Sigmoid colon (tissue), 6 donors: ENCODE measurements at regions not wholly inside any gene's neighbourhood (a gene's known extent, or its start where the extent isn't known, plus 50 kb on each side); places are given as distances from the start of the nearest gene placed in this dataset.

Experiments
- DNase-seq: peaks from one replicate; pipeline ENCODE4 v3.0.0-alpha.2; 2019
- H3K27ac ChIP-seq, 4 donors: fragments of 200-600 bp; sonication (generic); one replicate each; pipeline ENCODE4 v1.5.1; 2016 to 2019; ENCODE audit warnings: mild to moderate bottlenecking in 1 of 4
- H3K27me3 ChIP-seq, 3 donors: fragments of 200-600 bp; sonication (generic); one replicate each; pipeline ENCODE4 v1.5.1; 2019; ENCODE audit warnings: mild to moderate bottlenecking in 1 of 3
- H3K36me3 ChIP-seq, 4 donors: fragments of 200-600 bp; sonication (generic); one replicate each; pipeline ENCODE4 v1.5.1; 2016 to 2019
- H3K4me1 ChIP-seq, 4 donors: fragments of 200-600 bp; sonication (generic); one replicate each; pipeline ENCODE4 v1.5.1; 2017 to 2019
- H3K4me3 ChIP-seq, 4 donors: fragments of 200-600 bp; sonication (generic); one replicate each; pipeline ENCODE4 v1.5.1; 2017 to 2019; ENCODE audit warnings: mild to moderate bottlenecking in 2 of 4, moderate library complexity in 1 of 4
- H3K9me3 ChIP-seq, 4 donors: fragments of 200-600 bp in 3 of 4; sonication (generic) in 3 of 4; one replicate each; pipeline versions ENCODE4 v1.5.1 to v1.6.1; 2013 to 2019
- CTCF ChIP-seq, 4 experiments: fragments of 450-650 bp in 3 of 4; fragments of 200-600 bp in 1 of 4; IDR thresholded peaks; one replicate each; pipeline ENCODE4 v1.5.1; 2016 to 2019; ENCODE audit warnings: antibody characterized with exemption in 4 of 4, mild to moderate bottlenecking in 3 of 4, moderate library complexity in 2 of 4
- EP300 ChIP-seq, 4 donors: sonication (generic); formaldehyde crosslinking; IDR thresholded peaks; one replicate each; pipeline ENCODE4 v1.6.1; 2017; ENCODE audit warnings: antibody characterized with exemption in 4 of 4
- POLR2A ChIP-seq, 2 donors: fragments of 450-650 bp; IDR thresholded peaks; one replicate each; pipeline ENCODE4 v1.6.1; 2016; ENCODE audit warnings: antibody characterized with exemption in 2 of 2, mild to moderate bottlenecking in 2 of 2, moderate library complexity in 2 of 2
- POLR2AphosphoS5 ChIP-seq, 4 donors: sonication (generic); formaldehyde crosslinking; IDR thresholded peaks; one replicate each; pipeline ENCODE4 v1.6.1; 2017; ENCODE audit warnings: antibody characterized with exemption in 4 of 4
- WGBS, 2 donors: extraction: QIAGEN DNeasy Blood & Tissue Kit; methylation state at CpG; one replicate each; pipeline ENCODE4 v1.1.7; 2013; 5-methylcytosine and 5-hydroxymethylcytosine counted together
- intact Hi-C: fragments of 100-400 bp; cut with DNase I; formaldehyde crosslinking; loops from one replicate; pipeline ENCODE4 v1.15.1; 2023
- donor health status: healthy with polysubstance abuse.
- donor health status: healthy.

DNA sequence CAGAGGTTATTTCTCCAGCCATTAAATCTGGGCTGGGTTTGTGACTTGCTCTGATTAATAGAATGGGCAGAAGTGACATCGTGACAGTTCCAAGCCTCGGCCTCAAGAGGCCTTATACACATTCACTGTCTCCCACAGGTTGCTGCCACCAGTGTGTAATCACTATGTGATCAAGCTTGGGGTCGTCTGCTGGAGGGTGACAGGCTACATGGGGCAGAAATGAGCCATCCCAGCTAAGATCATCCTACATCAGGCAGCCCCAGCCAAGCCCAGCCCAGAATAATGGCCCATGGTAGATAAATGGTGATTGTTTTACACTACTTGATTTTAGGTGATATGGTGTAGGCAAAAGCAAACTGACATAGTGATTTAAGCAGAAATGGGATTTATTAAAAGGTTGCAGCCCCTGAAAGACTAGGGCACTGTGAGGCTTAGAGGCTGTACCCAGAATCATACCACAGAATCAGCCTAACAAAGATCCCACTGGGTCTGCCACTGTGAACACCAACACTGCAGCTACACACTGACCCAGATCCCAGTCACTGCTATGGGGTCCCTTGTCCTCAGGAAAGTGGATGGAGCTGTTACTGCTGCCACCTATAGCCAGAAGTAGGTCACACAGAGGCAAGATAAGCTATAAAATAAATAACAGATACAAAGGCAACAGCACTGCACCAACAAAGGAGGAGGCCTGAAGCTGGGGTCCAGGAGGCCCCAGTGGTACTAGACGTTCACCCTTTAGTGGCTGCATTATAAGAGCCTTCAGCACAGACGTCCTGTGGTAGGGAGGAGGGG lies 159.6 kb upstream of the RBPJ start:
- Histone ChIP-seq H3K27me3 (no peaks in the 10 kb centered on the region), H3K9me3 (no peaks in the 10 kb centered on the region), H3K4me3 (no peak overlapping the region), H3K27ac (no peak overlapping the region), H3K4me1 (no peaks in the 10 kb centered on the region), H3K36me3 (no peaks in the 10 kb centered on the region)
- no peak for DNase-seq
- TF ChIP-seq CTCF (IDR thresholded peaks at IDR 0.05) = no peak
- intact Hi-C loops = no loop called here
- WGBS, 2 donors = 86 to 87% methylated on average over 5 of the region's 5 CpGs

- Histone ChIP-seq H3K4me1 (no peaks in the 10 kb centered on the region), H3K36me3 (no peaks in the 10 kb centered on the region), H3K27ac (no peak overlapping the region), H3K9me3 (no peaks in the 10 kb centered on the region), H3K27me3 (no peaks in the 10 kb centered on the region), H3K4me3 (no peak overlapping the region)
- DNase-seq = no peak
- intact Hi-C loops = no loop called here
- no peak for TF ChIP-seq POLR2AphosphoS5 (IDR thresholded peaks at IDR 0.05)
- no peak for TF ChIP-seq CTCF (IDR thresholded peaks at IDR 0.05)
- no peak for TF ChIP-seq EP300 (IDR thresholded peaks at IDR 0.05)
- no peak for TF ChIP-seq POLR2A (IDR thresholded peaks at IDR 0.05)
- WGBS, 2 donors = 77 to 81% methylated on average over 4 of the region's 4 CpGs
These were observed 158.7 kb upstream of the RBPJ start for GRCh38 chr4:26162101-26162500.

DNA sequence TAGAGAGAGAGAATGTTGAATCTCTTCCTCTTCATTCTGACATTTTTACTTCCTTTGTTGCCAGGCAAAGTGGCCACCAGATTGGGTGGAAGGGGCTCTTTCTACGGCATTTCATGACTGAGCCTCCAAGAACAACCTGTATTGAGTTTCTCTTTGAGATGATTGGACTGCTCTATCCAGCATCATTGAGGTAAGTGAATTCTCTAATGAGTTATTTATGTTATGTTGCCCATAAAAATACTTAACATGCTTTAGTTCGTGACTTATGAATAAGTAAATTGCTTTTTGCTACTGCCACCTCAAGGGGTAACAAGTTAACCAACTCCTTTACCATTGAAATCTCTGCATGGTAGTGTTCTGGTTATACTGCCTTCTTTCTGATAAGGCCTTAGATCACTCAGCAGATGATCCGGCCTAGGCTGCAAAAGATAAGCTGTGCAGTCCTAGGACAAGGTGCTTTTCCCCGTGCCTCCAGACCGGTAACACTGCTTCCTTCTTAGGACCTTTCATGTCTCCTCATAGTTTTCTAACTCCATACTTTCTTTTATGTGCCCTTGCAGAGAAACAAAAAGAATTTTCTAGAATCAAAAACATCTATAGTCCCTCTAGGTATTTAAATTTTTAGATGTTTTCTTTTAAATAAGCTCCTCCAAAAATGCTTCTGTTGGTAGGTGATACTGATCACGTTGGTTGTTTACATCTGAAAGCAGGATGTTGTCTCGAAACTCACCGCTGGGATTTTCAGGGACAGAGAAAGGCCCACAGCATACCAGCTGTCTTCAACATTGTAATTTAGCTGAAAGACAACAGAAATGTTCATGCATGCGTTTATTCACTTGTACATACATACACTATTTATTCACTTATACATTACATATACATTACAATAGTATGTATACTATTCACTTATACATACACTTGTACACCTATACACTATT lies 157.1 kb upstream of the RBPJ start:
- no peaks in the 10 kb centered on the region for H3K9me3 ChIP-seq
- intact Hi-C loops = no loop called here
- H3K4me3 ChIP-seq = peak overlapping the region in 1 of 4 donors; percentile 3
- WGBS, 2 donors = 71 to 83% methylated on average over 9 of the region's 9 CpGs
- DNase-seq = no peak
- H3K36me3 ChIP-seq = no peaks in the 10 kb centered on the region
- H3K27me3 ChIP-seq = no peaks in the 10 kb centered on the region
- TF ChIP-seq EP300 (IDR thresholded peaks at IDR 0.05) (no peak), POLR2A (IDR thresholded peaks at IDR 0.05) (no peak), CTCF (IDR thresholded peaks at IDR 0.05) (no peak), POLR2AphosphoS5 (IDR thresholded peaks at IDR 0.05) (no peak)
- H3K27ac ChIP-seq = peak overlapping the region in 1 of 4 donors; percentile 4
- no peaks in the 10 kb centered on the region for H3K4me1 ChIP-seq

GRCh38 chr4:26171501-26171900 lies 149.3 kb upstream of the RBPJ start:
- 89 to 91% methylated on average over 5 of the region's 5 CpGs for WGBS, 2 donors
- no peak overlapping the region for H3K4me3 ChIP-seq
- H3K27ac ChIP-seq = peak overlapping the region in 3 of 4 donors; percentile 55 to 72 (median 69)
- no peaks in the 10 kb centered on the region for H3K9me3 ChIP-seq
- H3K36me3 ChIP-seq = no peaks in the 10 kb centered on the region
- TF ChIP-seq POLR2A (IDR thresholded peaks at IDR 0.05) (no peak), POLR2AphosphoS5 (IDR thresholded peaks at IDR 0.05) (no peak)
- H3K4me1 ChIP-seq = peaks cover 0 to 39% (median 27%) of the 10 kb centered on the region in 4 donors
- intact Hi-C loops = no loop called here
- no peak for DNase-seq
- no peaks in the 10 kb centered on the region for H3K27me3 ChIP-seq

GRCh38 chr4:26171941-26172340 lies 148.9 kb upstream of the RBPJ start:
- Histone ChIP-seq H3K27ac (peak overlapping the region in 3 of 4 donors; percentile 55 to 72 (median 69)), H3K4me3 (no peak overlapping the region), H3K27me3 (no peaks in the 10 kb centered on the region), H3K4me1 (peaks cover 0 to 44% (median 30%) of the 10 kb centered on the region in 4 donors), H3K36me3 (no peaks in the 10 kb centered on the region), H3K9me3 (no peaks in the 10 kb centered on the region)
- intact Hi-C loops = no loop called here
- TF ChIP-seq POLR2AphosphoS5 (IDR thresholded peaks at IDR 0.05) = peak in 3 of 4 donors; percentile 55 to 82 (median 61)
- peak; percentile 24 to 95 (median 66) for TF ChIP-seq EP300 (IDR thresholded peaks at IDR 0.05)
- TF ChIP-seq POLR2A (IDR thresholded peaks at IDR 0.05) = no peak
- TF ChIP-seq CTCF (IDR thresholded peaks at IDR 0.05) = no peak
- WGBS, 2 donors = 75 to 81% methylated on average over 9 of the region's 9 CpGs
- DNase-seq = no peak
